WTC11 (cell line): ENCODE measurements at regions not wholly inside any gene's neighbourhood (a gene's known extent, or its start where the extent isn't known, plus 50 kb on each side); places are given as distances from the start of the nearest gene placed in this dataset.

Experiments used
- CTCF ChIP-seq: fragments of 200-600 bp; IDR thresholded peaks from 2 replicates; pipeline ENCODE4 v1.8.0; 2022; ENCODE audit warnings: antibody characterized with exemption
- ZBTB21 ChIP-seq: sonication (generic); formaldehyde crosslinking; IDR thresholded peaks from 2 replicates; pipeline ENCODE4 v1.8.1; 2023; ENCODE audit warnings: mild to moderate bottlenecking, missing genetic modification reagents, borderline replicate concordance

- TF ChIP-seq CTCF (no peak), ZBTB21 (CRISPR knock-in tag) (no peak)
Measured at GRCh38 chr20:7817286-7817685, 123.0 kb downstream of the HAO1 start.
